ENCODE measurements at regions not wholly inside any gene's neighbourhood (a gene's known extent, or its start where the extent isn't known, plus 50 kb on each side); places are given as distances from the start of the nearest gene placed in this dataset.

GRCh38 chr5:109990723-109991359 lies 301.1 kb downstream of the MAN2A1 start:
- TF ChIP-seq CTCF (IDR thresholded peaks at IDR 0.05) = no peak
- TF ChIP-seq POLR2AphosphoS5 (IDR thresholded peaks at IDR 0.05; ENCODE audit: insufficient read depth in 1 of 2, low read depth in 1 of 2) = no peak
- TF ChIP-seq POLR2A (IDR thresholded peaks at IDR 0.05) = no peak
